B cell (primary cell): ENCODE measurements at regions not wholly inside any gene's neighbourhood (a gene's known extent, or its start where the extent isn't known, plus 50 kb on each side); places are given as distances from the start of the nearest gene placed in this dataset.

Experiments
- ATAC-seq: fragments of 200-7000 bp; cut with Tn5 transposase; one replicate; pipeline ENCODE4 v1.10.0; 2021; ENCODE audit warnings: low read depth, mild to moderate bottlenecking, moderate number of reproducible peaks, moderate library complexity
- CTCF ChIA-PET: fragments of 350-600 bp; sonication (Branson Sonifier 250); formaldehyde crosslinking; loops from one replicate; lab custom pipeline; 2021; ENCODE audit warnings: antibody characterized with exemption, inconsistent platforms; lab: Charles Lee
- POLR2A ChIA-PET: fragments of 350-600 bp; sonication (Branson Sonifier 250); formaldehyde crosslinking; loops from one replicate; lab custom pipeline; 2021; ENCODE audit warnings: antibody characterized with exemption; lab: Charles Lee
- DNase-seq: peaks from one replicate; pipeline ENCODE4 v3.0.0; 2013
- H2AFZ ChIP-seq: 2 replicates; pipeline ENCODE4 v1.6.1; 2012; ENCODE audit warnings: mild to moderate bottlenecking, low read depth, low read length; ENCODE audit not compliant: insufficient read depth, poor library complexity, severe bottlenecking
- H3K27ac ChIP-seq, 2 donors: 1 replicate in 1 of 2; 2 replicates in 1 of 2; pipeline ENCODE4 v1.5.1; 2012 to 2013; ENCODE audit warnings: low read length in 2 of 2, mild to moderate bottlenecking in 2 of 2, moderate library complexity in 1 of 2
- H3K27me3 ChIP-seq, 4 experiments: fragments of 200-600 bp in 1 of 4; sonication (generic) in 1 of 4; replicated peaks in 1 of 4; 1 replicate in 2 of 4; 2 replicates in 2 of 4; pipeline versions ENCODE4 v1.6.1 to v1.7.0; 2013 to 2016; ENCODE audit warnings: low read length in 3 of 4, mild to moderate bottlenecking in 2 of 4, mixed read lengths in 1 of 4, moderate library complexity in 1 of 4; ENCODE audit not compliant: insufficient read depth in 4 of 4, control insufficient read depth in 3 of 4; ENCODE audit errors: control extremely low read depth in 1 of 4
- H3K36me3 ChIP-seq, 2 experiments: replicated peaks in 1 of 2; 1 replicate in 1 of 2; 2 replicates in 1 of 2; pipeline versions ENCODE4 v1.6.1 to v1.7.1; 2013; ENCODE audit warnings: low read length in 1 of 2; ENCODE audit not compliant: insufficient read depth in 2 of 2, control insufficient read depth in 1 of 2; ENCODE audit errors: control extremely low read depth in 1 of 2, extremely low read depth in 1 of 2
- H3K4me1 ChIP-seq, 2 donors: fragments of 200-600 bp in 1 of 2; sonication (generic) in 1 of 2; 1 replicate in 1 of 2; 2 replicates in 1 of 2; pipeline versions ENCODE4 v1.5.1 to v1.6.1; 2013 to 2017; ENCODE audit warnings: low read length in 2 of 2; ENCODE audit not compliant: control insufficient read depth in 2 of 2, insufficient read depth in 2 of 2
- H3K4me2 ChIP-seq: replicated peaks from 2 replicates; pipeline ENCODE3; 2012; ENCODE audit warnings: mild to moderate bottlenecking, low read depth, low read length; ENCODE audit not compliant: poor library complexity, severe bottlenecking
- H3K4me3 ChIP-seq, 5 experiments: fragments of 200-600 bp in 1 of 5; sonication (generic) in 1 of 5; 1 replicate in 3 of 5; 2 replicates in 2 of 5; pipeline versions ENCODE4 v1.5.1 to v1.7.0; 2011 to 2016; ENCODE audit warnings: low read length in 4 of 5, mild to moderate bottlenecking in 4 of 5, low read depth in 2 of 5, control low read depth in 1 of 5, moderate library complexity in 1 of 5; ENCODE audit not compliant: insufficient read depth in 1 of 5; ENCODE audit errors: control extremely low read depth in 1 of 5, extremely low read depth in 1 of 5
- H3K79me2 ChIP-seq: fragments of 200-600 bp; sonication (generic); one replicate; pipeline ENCODE4 v1.6.0; 2016; ENCODE audit warnings: low read length; ENCODE audit not compliant: control insufficient read depth, insufficient read depth
- H3K9ac ChIP-seq: fragments of 200-600 bp; sonication (generic); 2 replicates; pipeline ENCODE4 v1.6.1; 2017; ENCODE audit warnings: mild to moderate bottlenecking, low read length, moderate library complexity
- H3K9me3 ChIP-seq, 3 donors: one replicate each; pipeline versions ENCODE4 v1.6.1 to v1.7.1; 2013; ENCODE audit warnings: low read length in 2 of 3; ENCODE audit not compliant: control insufficient read depth in 2 of 3, insufficient read depth in 1 of 3; ENCODE audit errors: control extremely low read depth in 1 of 3
- H4K20me1 ChIP-seq: 2 replicates; pipeline ENCODE4 v1.6.0; 2012; ENCODE audit warnings: mild to moderate bottlenecking, low read length; ENCODE audit not compliant: insufficient read depth, control insufficient read depth, poor library complexity, severe bottlenecking
- H3K27ac Mint-ChIP-seq: one replicate; pipeline ENCODE4 v1.8.0; 2021; ENCODE audit warnings: mixed read lengths
- H3K27me3 Mint-ChIP-seq: one replicate; pipeline ENCODE4 v1.8.0; 2021; ENCODE audit warnings: mixed read lengths
- H3K4me1 Mint-ChIP-seq: one replicate; pipeline ENCODE4 v1.8.0; 2021; ENCODE audit warnings: mixed read lengths
- H3K4me3 Mint-ChIP-seq: one replicate; pipeline ENCODE4 v1.8.0; 2021; ENCODE audit warnings: mixed read lengths
- H3K9me3 Mint-ChIP-seq: one replicate; pipeline ENCODE4 v1.8.0; 2022; ENCODE audit warnings: mixed read lengths; ENCODE audit not compliant: insufficient read depth
- EZH2 ChIP-seq: IDR thresholded peaks from 2 replicates; pipeline ENCODE4 v1.6.1; 2012; ENCODE audit warnings: borderline replicate concordance, low read depth, mild to moderate bottlenecking, moderate library complexity, low read length; ENCODE audit not compliant: insufficient read depth, poor library complexity, severe bottlenecking
- WGBS: methylation state at CpG from one replicate; pipeline ENCODE4 v1.1.5; 2013; ENCODE audit warnings: missing lambda C conversion rate; ENCODE audit not compliant: insufficient coverage; 5-methylcytosine and 5-hydroxymethylcytosine counted together
- intact Hi-C: fragments of 100-400 bp; cut with micrococcal nuclease; formaldehyde crosslinking; loops from one replicate; pipeline ENCODE4 v1.10.0; 2022
- TF ChIP-seq, protein P1 (sequence below): fragments of 200-600 bp; IDR thresholded peaks from one replicate; pipeline ENCODE4 v1.8.0; 2022; ENCODE audit warnings: antibody characterized with exemption, mild to moderate bottlenecking

DNA sequence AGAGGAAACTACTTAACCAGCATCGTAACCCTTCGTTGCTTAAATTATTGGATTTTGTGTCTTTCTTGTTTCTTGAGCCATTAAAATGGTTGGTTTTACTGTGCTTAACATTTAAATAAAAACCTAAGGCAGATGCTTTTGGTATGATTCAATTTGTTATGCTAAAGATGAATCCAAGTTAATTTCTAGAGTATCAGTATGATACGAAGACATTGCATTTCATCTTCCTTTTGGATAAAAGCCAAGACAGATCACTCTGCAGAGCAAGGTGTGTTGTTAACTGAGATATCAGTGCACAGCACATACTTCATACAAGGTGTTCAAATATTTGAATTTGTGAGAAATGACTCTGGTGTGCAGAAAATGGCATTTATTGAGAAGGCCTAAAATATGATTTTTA, 480.5 kb downstream of the PCNX1 start:
- Histone ChIP-seq H3K4me2 (no peak overlapping the region), H3K9ac (no peak overlapping the region), H3K9me3 (peaks cover 0 to 5% (median 1%) of the 10 kb centered on the region in 3 donors), H3K79me2 (peaks cover 94% of the 10 kb centered on the region), H3K4me1 (peaks cover 33 to 54% of the 10 kb centered on the region in 2 donors), H3K36me3 (no peaks in the 10 kb centered on the region), H2AFZ (no peak overlapping the region), H3K27ac (no peak overlapping the region), H4K20me1 (no peaks in the 10 kb centered on the region), H3K27me3 (no peaks in the 10 kb centered on the region), H3K4me3 (no peak overlapping the region)
- POLR2A ChIA-PET = no interaction called here
- ATAC-seq (no peak), DNase-seq (no peak)
- H3K9me3 Mint-ChIP-seq = no peaks in the 10 kb centered on the region
- no peak overlapping the region for H3K4me3 Mint-ChIP-seq
- no peak for TF ChIP-seq EZH2
- TF ChIP-seq, protein P1, sequence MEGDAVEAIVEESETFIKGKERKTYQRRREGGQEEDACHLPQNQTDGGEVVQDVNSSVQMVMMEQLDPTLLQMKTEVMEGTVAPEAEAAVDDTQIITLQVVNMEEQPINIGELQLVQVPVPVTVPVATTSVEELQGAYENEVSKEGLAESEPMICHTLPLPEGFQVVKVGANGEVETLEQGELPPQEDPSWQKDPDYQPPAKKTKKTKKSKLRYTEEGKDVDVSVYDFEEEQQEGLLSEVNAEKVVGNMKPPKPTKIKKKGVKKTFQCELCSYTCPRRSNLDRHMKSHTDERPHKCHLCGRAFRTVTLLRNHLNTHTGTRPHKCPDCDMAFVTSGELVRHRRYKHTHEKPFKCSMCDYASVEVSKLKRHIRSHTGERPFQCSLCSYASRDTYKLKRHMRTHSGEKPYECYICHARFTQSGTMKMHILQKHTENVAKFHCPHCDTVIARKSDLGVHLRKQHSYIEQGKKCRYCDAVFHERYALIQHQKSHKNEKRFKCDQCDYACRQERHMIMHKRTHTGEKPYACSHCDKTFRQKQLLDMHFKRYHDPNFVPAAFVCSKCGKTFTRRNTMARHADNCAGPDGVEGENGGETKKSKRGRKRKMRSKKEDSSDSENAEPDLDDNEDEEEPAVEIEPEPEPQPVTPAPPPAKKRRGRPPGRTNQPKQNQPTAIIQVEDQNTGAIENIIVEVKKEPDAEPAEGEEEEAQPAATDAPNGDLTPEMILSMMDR = no peak
- intact Hi-C loops = loop anchor here (1.0 kb wide), 1 partner anchor 9 kb away; no protein-coding TSS in a partner anchor
- no CpG with 5 or more reads among the region's 3 CpGs for WGBS
- peaks cover 78% of the 10 kb centered on the region for H3K4me1 Mint-ChIP-seq
- CTCF ChIA-PET = interaction anchor here (0.7 to 1.6 kb wide), 3 partner anchors 11 to 66 kb away, joined by 3 to 6 read pairs (median 5); no protein-coding TSS in a partner anchor
- H3K27ac Mint-ChIP-seq = peak overlapping the region; percentile 29
- no peaks in the 10 kb centered on the region for H3K27me3 Mint-ChIP-seq

DNA sequence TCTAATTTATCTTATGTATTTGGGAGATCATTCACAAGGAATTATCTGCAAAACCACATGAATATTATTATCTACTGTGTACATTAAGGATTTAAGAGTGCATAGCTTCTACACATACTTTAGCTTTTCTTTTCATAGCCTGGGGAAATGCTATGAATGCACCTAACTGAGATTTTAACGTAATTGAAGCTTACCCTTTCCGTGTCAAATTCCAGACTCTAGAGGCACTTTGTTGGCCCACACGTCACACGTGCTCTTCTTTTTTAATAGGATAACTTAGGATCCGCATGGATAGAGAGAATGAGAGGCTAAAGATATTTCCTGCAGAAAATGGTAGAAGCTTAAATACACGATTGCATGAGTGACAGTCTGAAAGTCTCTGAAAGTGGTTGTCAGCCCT, 481.1 kb downstream of the PCNX1 start:
- Mint-ChIP-seq H3K9me3 (no peaks in the 10 kb centered on the region), H3K4me3 (no peak overlapping the region), H3K27ac (no peak overlapping the region), H3K4me1 (peaks cover 74% of the 10 kb centered on the region), H3K27me3 (no peaks in the 10 kb centered on the region)
- H3K27ac ChIP-seq = no peak overlapping the region
- H3K9ac ChIP-seq = no peak overlapping the region
- POLR2A ChIA-PET = no interaction called here
- DNase-seq = no peak
- H2AFZ ChIP-seq = no peak overlapping the region
- peaks cover 33 to 50% of the 10 kb centered on the region in 2 donors for H3K4me1 ChIP-seq
- WGBS = 98% methylated on average over 5 of the region's 6 CpGs
- H3K9me3 ChIP-seq = peaks cover 0 to 6% (median 1%) of the 10 kb centered on the region in 3 donors
- H3K79me2 ChIP-seq = peaks cover 94% of the 10 kb centered on the region
- no peaks in the 10 kb centered on the region for H3K36me3 ChIP-seq
- no peak overlapping the region for H3K4me3 ChIP-seq
- CTCF ChIA-PET = interaction anchor here (0.7 to 1.6 kb wide), 3 partner anchors 10 to 66 kb away, joined by 3 to 6 read pairs (median 5); no protein-coding TSS in a partner anchor
- ATAC-seq = no peak
- H4K20me1 ChIP-seq = no peaks in the 10 kb centered on the region
- no peak overlapping the region for H3K4me2 ChIP-seq
- no peaks in the 10 kb centered on the region for H3K27me3 ChIP-seq
- intact Hi-C loops = loop anchor here (1.0 kb wide), 1 partner anchor 10 kb away; no protein-coding TSS in a partner anchor
- no peak for TF ChIP-seq EZH2
- TF ChIP-seq, protein P1 = no peak
